Vagina (tissue), 2 donors: ENCODE measurements at regions not wholly inside any gene's neighbourhood (a gene's known extent, or its start where the extent isn't known, plus 50 kb on each side); places are given as distances from the start of the nearest gene placed in this dataset.
A peak's percentile ranks its signal among the peaks of the same experiment; 100 is the strongest.

ENCODE experiments used
- DNase-seq, 2 donors: peaks; one replicate each; pipeline ENCODE4 v3.0.0-alpha.2; 2017; ENCODE audit errors: extremely low spot score in 2 of 2
- H3K27ac ChIP-seq: fragments of 200-600 bp; sonication (generic); one replicate; pipeline ENCODE4 v1.5.1; 2019
- H3K27me3 ChIP-seq: fragments of 200-600 bp; sonication (generic); one replicate; pipeline ENCODE4 v1.5.1; 2019
- H3K36me3 ChIP-seq, 2 donors: fragments of 200-600 bp; sonication (generic); one replicate each; pipeline ENCODE4 v1.5.1; 2017 to 2019
- H3K4me1 ChIP-seq: fragments of 200-600 bp; sonication (generic); one replicate; pipeline ENCODE4 v1.5.1; 2019
- H3K4me3 ChIP-seq, 2 donors: fragments of 200-600 bp; sonication (generic); 1 replicate in 1 of 2; 2 replicates in 1 of 2; pipeline ENCODE4 v1.5.1; 2016 to 2019
- H3K9me3 ChIP-seq: fragments of 200-600 bp; sonication (generic); one replicate; pipeline ENCODE4 v1.5.1; 2019
- CTCF ChIP-seq, 3 experiments: fragments of 450-650 bp in 2 of 3; fragments of 200-600 bp in 1 of 3; sonication (generic) in 1 of 3; IDR thresholded peaks; one replicate each; pipeline ENCODE4 v1.5.1; 2017 to 2019; ENCODE audit warnings: antibody characterized with exemption in 3 of 3, mild to moderate bottlenecking in 2 of 3, moderate library complexity in 2 of 3
- POLR2A ChIP-seq, 2 donors: fragments of 450-650 bp; IDR thresholded peaks; one replicate each; pipeline ENCODE4 v1.6.1; 2017; ENCODE audit warnings: antibody characterized with exemption in 2 of 2, mild to moderate bottlenecking in 2 of 2, moderate library complexity in 2 of 2
- POLR2AphosphoS5 ChIP-seq, 2 donors: sonication (generic); formaldehyde crosslinking; IDR thresholded peaks; one replicate each; pipeline ENCODE4 v1.9.0; 2017; ENCODE audit warnings: antibody characterized with exemption in 2 of 2, mild to moderate bottlenecking in 2 of 2, low read depth in 1 of 2; ENCODE audit not compliant: insufficient read depth in 1 of 2
- intact Hi-C: fragments of 100-400 bp; cut with DNase I; formaldehyde crosslinking; loops from one replicate; pipeline ENCODE4 v1.15.1; 2023

DNA sequence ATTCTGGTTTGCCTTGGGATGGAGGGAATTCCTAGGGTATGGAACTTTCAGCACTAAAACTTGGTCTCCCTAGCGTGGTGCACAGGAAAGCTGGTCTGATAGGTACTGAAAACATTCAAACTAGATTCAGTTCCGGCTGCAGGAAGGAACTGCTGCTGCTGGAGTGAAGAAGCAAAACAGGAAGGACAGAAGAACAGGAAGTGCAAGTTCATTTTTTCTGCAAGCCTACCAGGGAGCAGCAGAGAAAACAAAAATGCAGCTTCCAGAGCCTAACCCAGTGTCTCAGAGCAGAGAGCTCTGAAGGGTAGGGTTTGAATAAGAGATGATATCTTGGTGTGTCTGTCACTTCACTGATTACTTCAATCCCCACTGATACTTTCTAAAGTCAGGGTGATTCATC, 165.2 kb downstream of the VRK1 start:
- Histone ChIP-seq H3K27ac (no peak overlapping the region), H3K4me3 (no peak overlapping the region), H3K9me3 (no peaks in the 10 kb centered on the region), H3K27me3 (no peaks in the 10 kb centered on the region), H3K36me3 (no peaks in the 10 kb centered on the region), H3K4me1 (peaks cover 10% of the 10 kb centered on the region)
- intact Hi-C loops: no loop called here
- TF ChIP-seq POLR2AphosphoS5 (IDR thresholded peaks at IDR 0.05; ENCODE audit: insufficient read depth in 1 of 2, low read depth in 1 of 2) (no peak), CTCF (IDR thresholded peaks at IDR 0.05) (no peak), POLR2A (IDR thresholded peaks at IDR 0.05) (no peak)
- DNase-seq: peak in 1 of 2 donors; percentile 49

DNA sequence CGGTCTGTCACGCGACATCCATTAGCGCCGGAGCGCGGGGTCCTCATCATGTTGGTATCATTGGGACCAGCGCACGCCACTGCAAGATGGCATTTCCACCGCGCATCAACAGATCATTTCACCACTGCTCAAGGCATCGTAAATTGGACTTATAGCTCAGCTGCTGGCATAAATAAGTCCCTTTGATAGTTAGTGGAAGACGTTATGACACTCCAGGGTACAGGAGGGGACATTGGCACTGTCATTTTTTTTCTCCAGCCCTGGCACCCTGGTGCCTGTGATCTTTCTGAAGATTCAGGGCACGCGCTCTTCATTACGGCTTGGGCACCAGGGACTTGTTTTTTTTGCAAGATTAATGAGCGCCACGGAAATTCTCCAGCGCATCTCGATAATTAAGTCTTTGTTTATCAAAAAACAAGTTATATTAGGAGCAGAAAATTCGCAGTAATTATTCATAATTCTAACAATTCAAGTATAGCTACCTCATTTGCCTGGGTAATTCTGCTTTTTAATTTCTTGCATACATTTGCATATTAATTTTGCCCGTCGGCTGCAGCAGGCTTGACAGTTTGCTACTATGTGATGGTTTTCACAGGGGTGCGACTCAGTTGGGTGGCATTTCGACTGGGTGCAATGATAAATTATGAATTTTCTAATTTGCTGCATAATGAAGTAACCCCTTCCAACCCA, 167.7 kb downstream of the VRK1 start:
- no peaks in the 10 kb centered on the region for H3K27me3 ChIP-seq
- peaks cover 10% of the 10 kb centered on the region for H3K4me1 ChIP-seq
- no peak for DNase-seq
- no peak overlapping the region for H3K27ac ChIP-seq
- H3K4me3 ChIP-seq: no peak overlapping the region
- intact Hi-C loops: no loop called here
- H3K9me3 ChIP-seq: no peaks in the 10 kb centered on the region
- no peaks in the 10 kb centered on the region for H3K36me3 ChIP-seq
- no peak for TF ChIP-seq CTCF (IDR thresholded peaks at IDR 0.05)
- TF ChIP-seq POLR2A (IDR thresholded peaks at IDR 0.05): no peak
- TF ChIP-seq POLR2AphosphoS5 (IDR thresholded peaks at IDR 0.05; ENCODE audit: insufficient read depth in 1 of 2, low read depth in 1 of 2): no peak

DNA sequence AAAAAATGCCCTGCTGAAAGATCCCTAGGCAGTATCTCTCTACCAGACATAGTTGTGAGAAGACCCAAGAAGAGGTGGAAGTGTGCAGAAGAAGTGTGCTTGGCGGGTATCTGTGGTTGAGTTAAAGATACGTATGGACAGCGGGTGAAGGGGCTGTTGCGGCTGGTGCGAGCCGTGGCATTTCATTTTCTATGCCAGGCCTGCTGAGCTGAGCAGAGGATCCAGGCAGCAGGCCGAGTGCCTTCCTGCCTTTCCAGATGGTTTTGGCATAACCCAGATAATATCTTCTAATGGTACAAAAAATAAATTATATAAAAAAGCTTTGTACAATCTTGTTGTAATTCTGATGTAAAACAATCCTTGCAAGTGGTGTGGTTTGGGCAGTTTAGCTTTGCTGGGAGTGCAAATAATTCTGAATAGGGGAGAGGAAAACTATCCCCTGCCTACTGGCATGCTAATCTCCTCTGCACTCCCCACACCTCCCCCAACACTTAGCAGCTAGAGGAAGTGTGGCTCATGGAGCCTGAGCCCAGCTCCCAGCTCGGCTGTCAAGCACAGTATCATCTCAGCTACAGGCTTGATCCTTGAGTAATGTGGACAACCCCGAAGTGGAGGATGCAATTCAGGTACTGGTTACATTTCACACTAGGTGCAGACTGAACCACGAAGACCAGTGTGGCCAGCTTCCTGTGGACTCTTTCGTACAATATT, 168.9 kb downstream of the VRK1 start:
- H3K4me3 ChIP-seq: no peak overlapping the region
- intact Hi-C loops: no loop called here
- no peak for TF ChIP-seq POLR2A (IDR thresholded peaks at IDR 0.05)
- no peak for TF ChIP-seq POLR2AphosphoS5 (IDR thresholded peaks at IDR 0.05; ENCODE audit: insufficient read depth in 1 of 2, low read depth in 1 of 2)
- no peak for TF ChIP-seq CTCF (IDR thresholded peaks at IDR 0.05)
- no peaks in the 10 kb centered on the region for H3K27me3 ChIP-seq
- H3K36me3 ChIP-seq: no peaks in the 10 kb centered on the region
- H3K27ac ChIP-seq: no peak overlapping the region
- H3K9me3 ChIP-seq: no peaks in the 10 kb centered on the region
- peak in 1 of 2 donors; percentile 49 for DNase-seq
- peaks cover 10% of the 10 kb centered on the region for H3K4me1 ChIP-seq

DNA sequence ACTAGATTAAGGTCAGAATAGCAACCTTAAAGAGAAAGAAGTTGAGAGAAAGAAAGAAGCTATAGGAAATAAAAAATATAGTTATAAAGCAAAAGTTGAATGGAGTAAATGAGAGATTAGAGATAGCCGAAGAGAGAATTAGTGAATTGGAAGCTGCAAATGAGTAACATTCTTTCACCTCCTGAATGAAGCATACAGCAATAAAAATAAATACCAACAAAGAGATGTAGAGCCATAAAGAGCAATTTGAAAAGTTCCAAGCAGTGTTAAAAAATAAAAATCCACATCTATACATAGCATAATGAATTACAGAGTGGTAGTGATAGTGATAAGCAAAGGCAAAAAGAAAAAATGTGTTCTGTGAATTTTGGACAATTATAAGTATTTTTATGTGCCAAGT, 177.9 kb downstream of the VRK1 start:
- Histone ChIP-seq H3K4me1 (no peaks in the 10 kb centered on the region), H3K27me3 (no peaks in the 10 kb centered on the region), H3K36me3 (no peaks in the 10 kb centered on the region), H3K27ac (no peak overlapping the region), H3K9me3 (peaks cover 3% of the 10 kb centered on the region), H3K4me3 (no peak overlapping the region)
- intact Hi-C loops: no loop called here
- TF ChIP-seq POLR2AphosphoS5 (IDR thresholded peaks at IDR 0.05; ENCODE audit: insufficient read depth in 1 of 2, low read depth in 1 of 2): no peak
- TF ChIP-seq CTCF (IDR thresholded peaks at IDR 0.05): no peak
- TF ChIP-seq POLR2A (IDR thresholded peaks at IDR 0.05): no peak
- DNase-seq: no peak
